H1 (cell line): ENCODE measurements at regions not wholly inside any gene's neighbourhood (a gene's known extent, or its start where the extent isn't known, plus 50 kb on each side); places are given as distances from the start of the nearest gene placed in this dataset.

Experiments
- CHD7 ChIP-seq: fragments of 300-600 bp; sonication (generic); IDR thresholded peaks from 2 replicates; pipeline ENCODE4 v1.7.1; 2012; ENCODE audit warnings: low read length, moderate library complexity, mild to moderate bottlenecking, inconsistent platforms; ENCODE audit not compliant: insufficient replicate concordance
- FOSL1 ChIP-seq: IDR thresholded peaks from 2 replicates; pipeline ENCODE4 v1.6.1; 2011; ENCODE audit warnings: mild to moderate bottlenecking, low read depth, low read length, moderate library complexity; ENCODE audit not compliant: insufficient read depth
- NRF1 ChIP-seq: IDR thresholded peaks from 2 replicates; pipeline ENCODE4 v1.6.1; 2011; ENCODE audit warnings: mild to moderate bottlenecking, low read depth, low read length, improper control_type of control experiment
- RAD21 ChIP-seq, 2 experiments: IDR thresholded peaks in 1 of 2; conservative IDR thresholded peaks in 1 of 2; 2 replicates each; pipeline ENCODE4 v1.6.1; 2011; ENCODE audit warnings: low read depth in 2 of 2, low read length in 2 of 2, improper control_type of control experiment in 1 of 2, inconsistent platforms in 1 of 2, mild to moderate bottlenecking in 1 of 2, moderate library complexity in 1 of 2

- TF ChIP-seq CHD7, result no peak
- no peak for TF ChIP-seq FOSL1
- no peak for TF ChIP-seq RAD21 (IDR thresholded peaks at IDR 0.05 in 1 of 2, conservative IDR thresholded peaks at IDR 0.05 in 1 of 2; ENCODE audit: low read depth in 2 of 2, low read length in 2 of 2)
- no peak for TF ChIP-seq NRF1
- TF ChIP-seq, all 59 proteins: peak for 0
These were observed 212.2 kb upstream of the FOXF1 start (continued) for GRCh38 chr16:86297866-86298757.
